ENCODE measurements at regions not wholly inside any gene's neighbourhood (a gene's known extent, or its start where the extent isn't known, plus 50 kb on each side); places are given as distances from the start of the nearest gene placed in this dataset.

DNA sequence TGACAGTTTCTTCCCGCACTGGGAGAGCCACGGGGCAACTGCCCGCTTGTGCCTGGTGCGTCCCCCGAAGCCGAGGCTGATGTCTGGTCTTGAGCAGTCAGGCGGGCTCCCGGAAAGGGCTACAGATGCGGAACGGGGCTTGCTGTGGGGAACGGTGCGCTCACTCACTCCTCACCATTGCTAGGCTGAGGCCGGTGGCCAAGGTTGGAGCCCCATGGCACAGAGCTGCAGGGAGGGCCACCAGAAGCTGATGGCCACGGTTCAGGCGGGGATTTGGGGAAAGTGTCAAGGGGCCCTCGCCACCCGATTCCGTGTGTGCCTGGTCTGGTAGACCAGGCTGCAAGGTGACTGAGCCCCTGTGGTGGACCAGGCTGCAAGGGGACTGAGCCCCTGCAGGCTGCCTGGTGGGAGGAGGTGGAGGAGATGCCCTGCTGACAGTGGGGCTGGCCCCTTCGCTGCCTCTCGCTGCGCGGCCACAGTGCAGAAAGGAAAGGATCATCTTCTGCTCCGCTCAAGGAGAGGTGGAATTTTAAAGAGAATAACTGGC is 1315.8 kb downstream of the BRD1 start:
- TF ChIP-seq, protein P1, sequence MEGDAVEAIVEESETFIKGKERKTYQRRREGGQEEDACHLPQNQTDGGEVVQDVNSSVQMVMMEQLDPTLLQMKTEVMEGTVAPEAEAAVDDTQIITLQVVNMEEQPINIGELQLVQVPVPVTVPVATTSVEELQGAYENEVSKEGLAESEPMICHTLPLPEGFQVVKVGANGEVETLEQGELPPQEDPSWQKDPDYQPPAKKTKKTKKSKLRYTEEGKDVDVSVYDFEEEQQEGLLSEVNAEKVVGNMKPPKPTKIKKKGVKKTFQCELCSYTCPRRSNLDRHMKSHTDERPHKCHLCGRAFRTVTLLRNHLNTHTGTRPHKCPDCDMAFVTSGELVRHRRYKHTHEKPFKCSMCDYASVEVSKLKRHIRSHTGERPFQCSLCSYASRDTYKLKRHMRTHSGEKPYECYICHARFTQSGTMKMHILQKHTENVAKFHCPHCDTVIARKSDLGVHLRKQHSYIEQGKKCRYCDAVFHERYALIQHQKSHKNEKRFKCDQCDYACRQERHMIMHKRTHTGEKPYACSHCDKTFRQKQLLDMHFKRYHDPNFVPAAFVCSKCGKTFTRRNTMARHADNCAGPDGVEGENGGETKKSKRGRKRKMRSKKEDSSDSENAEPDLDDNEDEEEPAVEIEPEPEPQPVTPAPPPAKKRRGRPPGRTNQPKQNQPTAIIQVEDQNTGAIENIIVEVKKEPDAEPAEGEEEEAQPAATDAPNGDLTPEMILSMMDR (IDR thresholded peaks at IDR 0.05) = no peak
- no peak for TF ChIP-seq POLR2A (IDR thresholded peaks at IDR 0.05)
- no peak for TF ChIP-seq EP300 (IDR thresholded peaks at IDR 0.05)

Measured in tibial nerve (tissue), 4 donors.